ENCODE measurements at regions not wholly inside any gene's neighbourhood (a gene's known extent, or its start where the extent isn't known, plus 50 kb on each side); places are given as distances from the start of the nearest gene placed in this dataset.

- no peak for DNase-seq
- Histone ChIP-seq H3K9me3 (no peaks in the 10 kb centered on the region), H3K27ac (no peak overlapping the region), H3K4me1 (no peaks in the 10 kb centered on the region), H3K36me3 (no peaks in the 10 kb centered on the region), H3K27me3 (peaks cover 6% of the 10 kb centered on the region), H3K4me3 (no peak overlapping the region)
- WGBS, 2 donors (ENCODE audit: low coverage in 1 of 2) = 61 to 76% methylated on average over 3 to 6 of the region's 6 CpGs
- intact Hi-C loops (cut with DNase I; ENCODE audit: low total_unique reads) = no loop called here
- in situ Hi-C loops (cut with MboI; ENCODE audit: low pct_ligation_motif_present in 1 of 4, low pct_unique_long_range_greater_than_20kb in 1 of 4, low sequenced_read_pairs in 3 of 4) = no loop called here
- no peak for TF ChIP-seq POLR2AphosphoS5 (IDR thresholded peaks at IDR 0.05)
- TF ChIP-seq CTCF (IDR thresholded peaks at IDR 0.05) = no peak
- TF ChIP-seq POLR2A (IDR thresholded peaks at IDR 0.05) = no peak
- no peak for TF ChIP-seq EP300 (IDR thresholded peaks at IDR 0.05; ENCODE audit: low read depth)
Observed at GRCh38 chr3:135453326-135453725, 512.2 kb upstream of the PPP2R3A start.

- no peak overlapping the region for H3K27ac ChIP-seq
- in situ Hi-C loops (cut with MboI; ENCODE audit: low pct_ligation_motif_present in 1 of 4, low pct_unique_long_range_greater_than_20kb in 1 of 4, low sequenced_read_pairs in 3 of 4) = no loop called here
- TF ChIP-seq EP300 (IDR thresholded peaks at IDR 0.05; ENCODE audit: low read depth) (no peak), POLR2A (IDR thresholded peaks at IDR 0.05) (no peak), POLR2AphosphoS5 (IDR thresholded peaks at IDR 0.05) (no peak), CTCF (IDR thresholded peaks at IDR 0.05) (no peak)
- no peaks in the 10 kb centered on the region for H3K9me3 ChIP-seq
- H3K27me3 ChIP-seq = peaks cover 6% of the 10 kb centered on the region
- 89% methylated on average over 4 of the region's 4 CpGs; no CpG with 5 or more reads in 1 of the 2 donors for WGBS, 2 donors (ENCODE audit: low coverage in 1 of 2)
- no peak for DNase-seq
- H3K36me3 ChIP-seq = no peaks in the 10 kb centered on the region
- intact Hi-C loops (cut with DNase I; ENCODE audit: low total_unique reads) = no loop called here
- no peak overlapping the region for H3K4me3 ChIP-seq
- H3K4me1 ChIP-seq = no peaks in the 10 kb centered on the region
Observed at GRCh38 chr3:135454890-135455289, 510.6 kb upstream of the PPP2R3A start.

GRCh38 chr3:135456108-135456790 is 509.3 kb upstream of the PPP2R3A start:
- H3K9me3 ChIP-seq = no peaks in the 10 kb centered on the region
- peaks cover 6% of the 10 kb centered on the region for H3K27me3 ChIP-seq
- in situ Hi-C loops (cut with MboI; ENCODE audit: low pct_ligation_motif_present in 1 of 4, low pct_unique_long_range_greater_than_20kb in 1 of 4, low sequenced_read_pairs in 3 of 4) = no loop called here
- H3K4me1 ChIP-seq = no peaks in the 10 kb centered on the region
- DNase-seq = no peak
- no peak overlapping the region for H3K4me3 ChIP-seq
- H3K36me3 ChIP-seq = no peaks in the 10 kb centered on the region
- 31 to 63% methylated on average over 1 to 15 of the region's 15 CpGs for WGBS, 2 donors (ENCODE audit: low coverage in 1 of 2)
- H3K27ac ChIP-seq = no peak overlapping the region
- intact Hi-C loops (cut with DNase I; ENCODE audit: low total_unique reads) = no loop called here
- no peak for TF ChIP-seq EP300 (IDR thresholded peaks at IDR 0.05; ENCODE audit: low read depth)
- TF ChIP-seq POLR2AphosphoS5 (IDR thresholded peaks at IDR 0.05) = no peak
- no peak for TF ChIP-seq POLR2A (IDR thresholded peaks at IDR 0.05)
- TF ChIP-seq CTCF (IDR thresholded peaks at IDR 0.05) = no peak

- TF ChIP-seq EP300 (IDR thresholded peaks at IDR 0.05; ENCODE audit: low read depth) = no peak
- TF ChIP-seq CTCF (IDR thresholded peaks at IDR 0.05) = no peak
- no peak for TF ChIP-seq POLR2AphosphoS5 (IDR thresholded peaks at IDR 0.05)
- no peak for TF ChIP-seq POLR2A (IDR thresholded peaks at IDR 0.05)
- Histone ChIP-seq H3K9me3 (no peaks in the 10 kb centered on the region), H3K36me3 (no peaks in the 10 kb centered on the region), H3K27ac (no peak overlapping the region), H3K27me3 (peaks cover 6% of the 10 kb centered on the region), H3K4me1 (no peaks in the 10 kb centered on the region), H3K4me3 (no peak overlapping the region)
- DNase-seq = no peak
- 62 to 67% methylated on average over 10 of the region's 10 CpGs for WGBS, 2 donors (ENCODE audit: low coverage in 1 of 2)
- in situ Hi-C loops (cut with MboI; ENCODE audit: low pct_ligation_motif_present in 1 of 4, low pct_unique_long_range_greater_than_20kb in 1 of 4, low sequenced_read_pairs in 3 of 4) (no loop called here), intact Hi-C loops (cut with DNase I; ENCODE audit: low total_unique reads) (no loop called here)
Observed at GRCh38 chr3:135458541-135459322, 506.8 kb upstream of the PPP2R3A start.
